ENCODE measurements at regions not wholly inside any gene's neighbourhood (a gene's known extent, or its start where the extent isn't known, plus 50 kb on each side); places are given as distances from the start of the nearest gene placed in this dataset.

DNA sequence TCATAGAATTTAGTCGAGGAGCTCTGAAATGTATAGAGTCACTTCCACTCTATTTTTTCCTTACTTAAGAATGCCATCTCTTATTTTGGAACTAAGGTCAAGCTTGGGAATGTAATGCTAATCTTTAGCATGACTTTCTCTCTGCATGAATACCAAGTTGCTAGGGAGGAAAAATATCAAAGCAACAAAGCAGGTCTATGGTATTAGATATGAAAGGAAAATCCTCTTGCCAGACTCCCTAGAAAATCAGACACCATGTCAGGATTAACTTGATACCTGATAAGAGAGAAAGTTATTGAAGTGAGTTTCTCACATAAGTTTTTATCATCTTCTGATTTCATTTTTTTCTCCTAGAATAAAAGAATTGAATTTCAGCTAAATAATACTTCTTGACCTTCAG is 341.7 kb upstream of the ZNF804A start:
- no peak for TF ChIP-seq TEAD4 (IDR thresholded peaks at IDR 0.05)
- TF ChIP-seq, protein P1, sequence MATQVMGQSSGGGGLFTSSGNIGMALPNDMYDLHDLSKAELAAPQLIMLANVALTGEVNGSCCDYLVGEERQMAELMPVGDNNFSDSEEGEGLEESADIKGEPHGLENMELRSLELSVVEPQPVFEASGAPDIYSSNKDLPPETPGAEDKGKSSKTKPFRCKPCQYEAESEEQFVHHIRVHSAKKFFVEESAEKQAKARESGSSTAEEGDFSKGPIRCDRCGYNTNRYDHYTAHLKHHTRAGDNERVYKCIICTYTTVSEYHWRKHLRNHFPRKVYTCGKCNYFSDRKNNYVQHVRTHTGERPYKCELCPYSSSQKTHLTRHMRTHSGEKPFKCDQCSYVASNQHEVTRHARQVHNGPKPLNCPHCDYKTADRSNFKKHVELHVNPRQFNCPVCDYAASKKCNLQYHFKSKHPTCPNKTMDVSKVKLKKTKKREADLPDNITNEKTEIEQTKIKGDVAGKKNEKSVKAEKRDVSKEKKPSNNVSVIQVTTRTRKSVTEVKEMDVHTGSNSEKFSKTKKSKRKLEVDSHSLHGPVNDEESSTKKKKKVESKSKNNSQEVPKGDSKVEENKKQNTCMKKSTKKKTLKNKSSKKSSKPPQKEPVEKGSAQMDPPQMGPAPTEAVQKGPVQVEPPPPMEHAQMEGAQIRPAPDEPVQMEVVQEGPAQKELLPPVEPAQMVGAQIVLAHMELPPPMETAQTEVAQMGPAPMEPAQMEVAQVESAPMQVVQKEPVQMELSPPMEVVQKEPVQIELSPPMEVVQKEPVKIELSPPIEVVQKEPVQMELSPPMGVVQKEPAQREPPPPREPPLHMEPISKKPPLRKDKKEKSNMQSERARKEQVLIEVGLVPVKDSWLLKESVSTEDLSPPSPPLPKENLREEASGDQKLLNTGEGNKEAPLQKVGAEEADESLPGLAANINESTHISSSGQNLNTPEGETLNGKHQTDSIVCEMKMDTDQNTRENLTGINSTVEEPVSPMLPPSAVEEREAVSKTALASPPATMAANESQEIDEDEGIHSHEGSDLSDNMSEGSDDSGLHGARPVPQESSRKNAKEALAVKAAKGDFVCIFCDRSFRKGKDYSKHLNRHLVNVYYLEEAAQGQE (IDR thresholded peaks at IDR 0.05; ENCODE audit: low read depth), result no peak
- TF ChIP-seq YY1 (IDR thresholded peaks at IDR 0.05; ENCODE audit: low read depth), result no peak
- TF ChIP-seq EP300 (IDR thresholded peaks at IDR 0.05; ENCODE audit: borderline replicate concordance), result no peak
- TF ChIP-seq CREB1 (IDR thresholded peaks at IDR 0.05; ENCODE audit: low read depth), result no peak
- no peak for TF ChIP-seq NFIC (IDR thresholded peaks at IDR 0.05)
- no peak for TF ChIP-seq TCF12 (IDR thresholded peaks at IDR 0.05; ENCODE audit: low read depth)
- TF ChIP-seq, protein P2, sequence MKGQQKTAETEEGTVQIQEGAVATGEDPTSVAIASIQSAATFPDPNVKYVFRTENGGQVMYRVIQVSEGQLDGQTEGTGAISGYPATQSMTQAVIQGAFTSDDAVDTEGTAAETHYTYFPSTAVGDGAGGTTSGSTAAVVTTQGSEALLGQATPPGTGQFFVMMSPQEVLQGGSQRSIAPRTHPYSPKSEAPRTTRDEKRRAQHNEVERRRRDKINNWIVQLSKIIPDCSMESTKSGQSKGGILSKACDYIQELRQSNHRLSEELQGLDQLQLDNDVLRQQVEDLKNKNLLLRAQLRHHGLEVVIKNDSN (IDR thresholded peaks at IDR 0.05), result no peak
- TF ChIP-seq, protein P3, sequence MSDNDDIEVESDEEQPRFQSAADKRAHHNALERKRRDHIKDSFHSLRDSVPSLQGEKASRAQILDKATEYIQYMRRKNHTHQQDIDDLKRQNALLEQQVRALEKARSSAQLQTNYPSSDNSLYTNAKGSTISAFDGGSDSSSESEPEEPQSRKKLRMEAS (IDR thresholded peaks at IDR 0.05), result no peak
- TF ChIP-seq RAD21 (IDR thresholded peaks at IDR 0.05; ENCODE audit: low read depth), result no peak
- no peak for TF ChIP-seq ZBTB7A (IDR thresholded peaks at IDR 0.05; ENCODE audit: low read depth)
- TF ChIP-seq FOXM1 (IDR thresholded peaks at IDR 0.05; ENCODE audit: borderline replicate concordance, low read depth), result no peak

DNA sequence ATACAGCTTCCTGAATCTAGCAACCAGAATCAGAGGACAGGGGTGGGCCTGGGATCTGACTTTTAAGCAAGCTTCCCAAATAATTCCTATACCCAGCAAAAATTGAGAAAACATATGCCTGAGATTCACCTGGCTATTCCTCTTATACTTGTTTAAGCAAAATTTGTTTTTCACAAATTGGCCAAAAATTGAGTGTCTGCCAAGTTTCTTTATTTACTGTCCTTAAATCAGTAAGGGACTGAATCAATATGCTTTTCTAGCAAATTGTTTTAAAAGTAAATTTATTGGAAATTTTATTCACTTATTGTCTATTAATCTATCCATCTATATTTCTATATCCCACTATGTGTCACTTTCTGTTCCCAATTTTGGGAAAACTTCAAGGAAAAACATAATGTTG is 337.0 kb upstream of the ZNF804A start:
- TF ChIP-seq FOXM1 (IDR thresholded peaks at IDR 0.05; ENCODE audit: borderline replicate concordance, low read depth) (no peak), TAF1 (IDR thresholded peaks at IDR 0.05; ENCODE audit: low read depth) (no peak), EP300 (IDR thresholded peaks at IDR 0.05; ENCODE audit: borderline replicate concordance) (no peak), RAD21 (IDR thresholded peaks at IDR 0.05; ENCODE audit: low read depth) (no peak), TEAD4 (IDR thresholded peaks at IDR 0.05) (no peak), ZBTB7A (IDR thresholded peaks at IDR 0.05; ENCODE audit: low read depth) (no peak)
- TF ChIP-seq, protein P2 (IDR thresholded peaks at IDR 0.05), result no peak

DNA sequence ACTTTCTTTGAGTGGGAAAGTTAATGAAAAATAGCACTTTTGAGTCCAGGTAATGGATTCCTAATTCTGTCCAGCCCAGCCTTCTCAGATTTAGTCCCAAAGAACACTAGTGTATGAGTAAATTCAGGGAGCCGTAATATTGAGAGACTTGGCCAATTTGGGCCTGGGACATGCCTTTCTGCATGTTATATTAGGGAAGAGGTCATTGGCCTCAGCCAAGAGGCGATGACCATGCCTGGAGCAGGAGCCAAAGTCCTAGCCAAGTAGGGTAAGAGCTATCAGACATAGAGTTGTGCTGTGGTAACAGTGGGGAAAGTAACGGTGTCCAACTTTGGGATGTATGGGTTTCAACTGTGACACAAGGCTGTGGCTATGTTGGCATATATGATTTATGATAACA is 336.5 kb upstream of the ZNF804A start:
- TF ChIP-seq TEAD4 (IDR thresholded peaks at IDR 0.05) (no peak), FOXM1 (IDR thresholded peaks at IDR 0.05; ENCODE audit: borderline replicate concordance, low read depth) (no peak), EP300 (IDR thresholded peaks at IDR 0.05; ENCODE audit: borderline replicate concordance) (no peak), YY1 (IDR thresholded peaks at IDR 0.05; ENCODE audit: low read depth) (no peak), RAD21 (IDR thresholded peaks at IDR 0.05; ENCODE audit: low read depth) (no peak), NFIC (IDR thresholded peaks at IDR 0.05) (no peak), ZBTB7A (IDR thresholded peaks at IDR 0.05; ENCODE audit: low read depth) (no peak), CREB1 (IDR thresholded peaks at IDR 0.05; ENCODE audit: low read depth) (no peak), TAF1 (IDR thresholded peaks at IDR 0.05; ENCODE audit: low read depth) (no peak), CEBPB (IDR thresholded peaks at IDR 0.05) (no peak)
- TF ChIP-seq, protein P3 (IDR thresholded peaks at IDR 0.05), result no peak
- TF ChIP-seq, protein P2 (IDR thresholded peaks at IDR 0.05), result no peak

DNA sequence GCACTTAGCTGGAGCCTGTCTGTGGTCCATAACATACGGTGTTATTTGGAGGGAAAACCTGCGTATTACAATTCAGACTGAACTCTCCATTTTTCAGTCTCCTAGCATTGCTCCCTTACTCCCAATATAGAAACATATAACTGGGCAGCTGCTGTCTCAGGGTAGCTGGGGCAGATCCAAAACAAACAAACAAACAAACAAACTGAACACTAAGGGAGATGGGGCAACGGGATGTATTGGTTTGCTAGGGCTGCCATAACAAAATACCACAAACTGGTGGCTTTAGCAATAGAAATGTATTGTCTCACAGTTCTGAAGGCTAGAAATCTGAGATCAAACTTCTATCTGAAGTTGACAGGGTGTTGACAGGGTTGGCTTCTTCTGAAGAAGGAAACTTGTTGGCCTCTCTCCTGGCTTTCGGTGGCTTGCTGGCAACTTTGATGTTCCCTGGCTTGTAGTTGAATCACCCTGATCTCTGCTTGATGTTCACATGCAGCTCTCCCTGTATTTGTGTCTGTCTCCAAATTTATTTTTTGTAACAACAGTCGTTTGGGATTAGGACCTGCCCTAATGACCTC is 329.3 kb upstream of the ZNF804A start:
- no peak for TF ChIP-seq FOXM1 (IDR thresholded peaks at IDR 0.05; ENCODE audit: borderline replicate concordance, low read depth)
- TF ChIP-seq, protein P3 (IDR thresholded peaks at IDR 0.05), result no peak
- no peak for TF ChIP-seq TAF1 (IDR thresholded peaks at IDR 0.05; ENCODE audit: low read depth)
- TF ChIP-seq EP300 (IDR thresholded peaks at IDR 0.05; ENCODE audit: borderline replicate concordance), result no peak
- TF ChIP-seq YY1 (IDR thresholded peaks at IDR 0.05; ENCODE audit: low read depth), result no peak
- TF ChIP-seq, protein P1 (IDR thresholded peaks at IDR 0.05; ENCODE audit: low read depth), result no peak
- TF ChIP-seq RAD21 (IDR thresholded peaks at IDR 0.05; ENCODE audit: low read depth), result no peak
- no peak for TF ChIP-seq EGR1 (IDR thresholded peaks at IDR 0.05)
- TF ChIP-seq ZBTB7A (IDR thresholded peaks at IDR 0.05; ENCODE audit: low read depth), result no peak
- no peak for TF ChIP-seq TEAD4 (IDR thresholded peaks at IDR 0.05)
- TF ChIP-seq TCF12 (IDR thresholded peaks at IDR 0.05; ENCODE audit: low read depth), result no peak
- TF ChIP-seq NFIC (IDR thresholded peaks at IDR 0.05), result no peak
- TF ChIP-seq CEBPB (IDR thresholded peaks at IDR 0.05), result no peak
- TF ChIP-seq, protein P2 (IDR thresholded peaks at IDR 0.05), result no peak

DNA sequence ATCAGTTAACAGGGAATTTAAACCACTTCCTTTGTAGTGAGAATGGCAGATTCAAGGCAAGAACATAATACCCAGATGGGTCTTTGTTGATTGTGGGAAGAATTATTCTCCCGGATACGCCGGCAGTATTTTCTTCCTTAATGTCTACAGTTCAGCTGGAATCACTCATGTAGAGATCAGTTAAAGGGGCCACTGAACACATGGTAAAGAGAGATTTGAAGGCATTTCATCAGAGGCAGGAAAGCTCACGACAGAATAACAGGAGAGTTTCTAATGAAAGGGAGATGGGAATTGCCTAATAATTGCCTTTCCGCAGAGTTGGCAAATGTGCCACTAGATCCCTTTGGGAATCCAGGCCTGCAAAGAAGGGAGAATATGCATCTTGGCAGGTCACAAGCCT is 327.7 kb upstream of the ZNF804A start:
- TF ChIP-seq CREB1 (IDR thresholded peaks at IDR 0.05; ENCODE audit: low read depth) (no peak), CEBPB (IDR thresholded peaks at IDR 0.05) (no peak), TAF1 (IDR thresholded peaks at IDR 0.05; ENCODE audit: low read depth) (no peak), NFIC (IDR thresholded peaks at IDR 0.05) (no peak), FOXM1 (IDR thresholded peaks at IDR 0.05; ENCODE audit: borderline replicate concordance, low read depth) (no peak), EGR1 (IDR thresholded peaks at IDR 0.05) (no peak), RAD21 (IDR thresholded peaks at IDR 0.05; ENCODE audit: low read depth) (no peak)
- TF ChIP-seq, protein P3 (IDR thresholded peaks at IDR 0.05), result no peak
- TF ChIP-seq, protein P1 (IDR thresholded peaks at IDR 0.05; ENCODE audit: low read depth), result no peak
